GM21528 (cell line): ENCODE measurements at regions not wholly inside any gene's neighbourhood (a gene's known extent, or its start where the extent isn't known, plus 50 kb on each side); places are given as distances from the start of the nearest gene placed in this dataset.
"Not testable (repeated sequence)": the region's sequence is repeated elsewhere in the genome, so short reads cannot be mapped to it uniquely, and the experiment has no call there.

Source experiments
- ATAC-seq: cut with Tn5 transposase; IDR thresholded peaks from one replicate; pipeline ENCODE4 v1.9.1; 2021; ENCODE audit warnings: mild to moderate bottlenecking, moderate library complexity; ENCODE audit not compliant: unreplicated experiment, low FRiP score

GRCh38 chr4:14915018-14915417 lies 87.3 kb upstream of the CPEB2 start:
- no peak for ATAC-seq

- ATAC-seq = no peak
These were observed 85.6 kb upstream of the CPEB2 start for GRCh38 chr4:14916554-14917297.

- no peak for ATAC-seq
These were observed 85.0 kb upstream of the CPEB2 start for GRCh38 chr4:14917298-14917633.

- no peak for ATAC-seq
These were observed 83.9 kb upstream of the CPEB2 start for GRCh38 chr4:14918336-14918735.

- no peak for ATAC-seq
These were observed 82.5 kb upstream of the CPEB2 start for GRCh38 chr4:14919785-14920184.

- no peak for ATAC-seq
These were observed 82.0 kb upstream of the CPEB2 start for GRCh38 chr4:14920237-14920636.

- no peak for ATAC-seq
These were observed 81.4 kb upstream of the CPEB2 start for GRCh38 chr4:14920759-14921320.

- ATAC-seq = not testable (repeated sequence)
These were observed 80.5 kb upstream of the CPEB2 start for GRCh38 chr4:14921781-14922180.

GRCh38 chr4:14924076-14924811 lies 78.0 kb upstream of the CPEB2 start:
- no peak for ATAC-seq

GRCh38 chr4:14924812-14925344 lies 77.4 kb upstream of the CPEB2 start:
- no peak for ATAC-seq

- no peak for ATAC-seq
These were observed 76.8 kb upstream of the CPEB2 start for GRCh38 chr4:14925471-14925870.

- no peak for ATAC-seq
These were observed 75.9 kb upstream of the CPEB2 start for GRCh38 chr4:14926368-14926767.

- ATAC-seq = no peak
These were observed 74.2 kb upstream of the CPEB2 start for GRCh38 chr4:14928035-14928434.

- ATAC-seq = no peak
These were observed 72.6 kb upstream of the CPEB2 start for GRCh38 chr4:14929669-14930068.

- ATAC-seq = no peak
These were observed 67.4 kb upstream of the CPEB2 start for GRCh38 chr4:14934704-14935390.

- ATAC-seq = no peak
These were observed 58.5 kb upstream of the CPEB2 start for GRCh38 chr4:14943749-14944148.

GRCh38 chr4:14952352-14952751 lies 49.9 kb upstream of the CPEB2 start:
- ATAC-seq = no peak
